NOMO-1 treated with DMSO at 0.1 percent for 48 hours (cell line): ENCODE measurements at regions not wholly inside any gene's neighbourhood (a gene's known extent, or its start where the extent isn't known, plus 50 kb on each side); places are given as distances from the start of the nearest gene placed in this dataset.
A peak's percentile ranks its signal among the peaks of the same experiment; 100 is the strongest.

Experiments used
- DNase-seq: peaks from one replicate; lab custom pipeline; 2025; ENCODE audit not compliant: unreplicated experiment; lab: John Stamatoyannopoulos, UW

- no peak for DNase-seq
These were observed 131.6 kb upstream of the BMP4 start for GRCh38 chr14:54088271-54088670.

GRCh38 chr14:54090274-54090673, 133.6 kb upstream of the BMP4 start:
- no peak for DNase-seq

- no peak for DNase-seq
These were observed 138.1 kb upstream of the BMP4 start for GRCh38 chr14:54094765-54095164.

- no peak for DNase-seq
These were observed 141.9 kb upstream of the BMP4 start for GRCh38 chr14:54098536-54098935.

GRCh38 chr14:54102051-54102456, 145.4 kb upstream of the BMP4 start:
- DNase-seq: no peak

GRCh38 chr14:54102530-54102929, 145.9 kb upstream of the BMP4 start:
- DNase-seq: no peak

GRCh38 chr14:54104601-54105145, 148.0 kb upstream of the BMP4 start:
- DNase-seq: no peak

- no peak for DNase-seq
These were observed 148.8 kb upstream of the BMP4 start for GRCh38 chr14:54105406-54105805.

GRCh38 chr14:54105898-54106297, 149.3 kb upstream of the BMP4 start:
- DNase-seq: no peak

GRCh38 chr14:54106661-54107377, 150.2 kb upstream of the BMP4 start:
- no peak for DNase-seq

GRCh38 chr14:54108481-54109471, 152.2 kb upstream of the BMP4 start:
- peak; percentile 11 for DNase-seq

- no peak for DNase-seq
These were observed 153.0 kb upstream of the BMP4 start for GRCh38 chr14:54109521-54110120.

GRCh38 chr14:54114941-54115340, 158.3 kb upstream of the BMP4 start:
- DNase-seq: no peak

- DNase-seq: no peak
These were observed 159.7 kb upstream of the BMP4 start for GRCh38 chr14:54116198-54116885.

GRCh38 chr14:54116972-54117371, 160.3 kb upstream of the BMP4 start:
- DNase-seq: no peak

- no peak for DNase-seq
These were observed 160.8 kb upstream of the BMP4 start for GRCh38 chr14:54117396-54117795.

- no peak for DNase-seq
These were observed 161.3 kb upstream of the BMP4 start for GRCh38 chr14:54117924-54118323.

GRCh38 chr14:54120260-54120659, 163.6 kb upstream of the BMP4 start:
- no peak for DNase-seq

- DNase-seq: no peak
These were observed 164.9 kb upstream of the BMP4 start for GRCh38 chr14:54121466-54122027.

GRCh38 chr14:54123841-54124240, 167.2 kb upstream of the BMP4 start:
- DNase-seq: no peak
